ENCODE measurements at regions not wholly inside any gene's neighbourhood (a gene's known extent, or its start where the extent isn't known, plus 50 kb on each side); places are given as distances from the start of the nearest gene placed in this dataset.
"Not testable (repeated sequence)": the region's sequence is repeated elsewhere in the genome, so short reads cannot be mapped to it uniquely, and the experiment has no call there.

- peaks cover 0 to 40% (median 22%) of the 10 kb centered on the region in 6 donors for H3K9me3 Mint-ChIP-seq
- no peaks in the 10 kb centered on the region for H3K36me3 Mint-ChIP-seq
- no peak overlapping the region for H3K4me3 Mint-ChIP-seq
- no peak overlapping the region for H3K27ac Mint-ChIP-seq
- H3K4me1 Mint-ChIP-seq = no peaks in the 10 kb centered on the region
- H3K27me3 Mint-ChIP-seq (ENCODE audit: low read depth in 3 of 3) = no peaks in the 10 kb centered on the region
- no peak for DNase-seq
Measured at GRCh38 chr5:8730194-8730593, 815.7 kb downstream of the SEMA5A start.

GRCh38 chr5:8731110-8731509 lies 814.8 kb downstream of the SEMA5A start:
- not testable (repeated sequence) for H3K4me3 Mint-ChIP-seq; H3K36me3 Mint-ChIP-seq; H3K27ac Mint-ChIP-seq; H3K27me3 Mint-ChIP-seq (ENCODE audit: low read depth in 3 of 3); DNase-seq; H3K4me1 Mint-ChIP-seq
- H3K9me3 Mint-ChIP-seq = peaks cover 0 to 31% (median 15%) of the 10 kb centered on the region in 6 donors

- peaks cover 3 to 23% (median 11%) of the 10 kb centered on the region in 6 donors for H3K9me3 Mint-ChIP-seq
- H3K27ac Mint-ChIP-seq = no peak overlapping the region
- H3K4me3 Mint-ChIP-seq = no peak overlapping the region
- H3K27me3 Mint-ChIP-seq (ENCODE audit: low read depth in 3 of 3) = peaks cover 0 to 2% (median 0%) of the 10 kb centered on the region in 3 donors
- no peaks in the 10 kb centered on the region for H3K36me3 Mint-ChIP-seq
- no peaks in the 10 kb centered on the region for H3K4me1 Mint-ChIP-seq
- DNase-seq = no peak
Measured at GRCh38 chr5:8740595-8740994, 805.3 kb downstream of the SEMA5A start.

GRCh38 chr5:8749556-8749955 lies 796.3 kb downstream of the SEMA5A start:
- Mint-ChIP-seq H3K4me3 (no peak overlapping the region), H3K9me3 (peaks cover 1 to 20% (median 9%) of the 10 kb centered on the region in 6 donors)
- DNase-seq = no peak

GRCh38 chr5:8750100-8750499 lies 795.8 kb downstream of the SEMA5A start:
- Mint-ChIP-seq H3K4me1 (no peaks in the 10 kb centered on the region), H3K36me3 (no peaks in the 10 kb centered on the region), H3K27me3 (ENCODE audit: low read depth in 3 of 3) (peaks cover 0 to 2% (median 0%) of the 10 kb centered on the region in 3 donors), H3K27ac (no peak overlapping the region), H3K9me3 (peaks cover 4 to 20% (median 8%) of the 10 kb centered on the region in 6 donors), H3K4me3 (no peak overlapping the region)
- DNase-seq = no peak

More at GRCh38 chr5:8749556-8749955, 796.3 kb downstream of the SEMA5A start:
- H3K4me1 Mint-ChIP-seq = no peaks in the 10 kb centered on the region
- peaks cover 0 to 2% (median 0%) of the 10 kb centered on the region in 3 donors for H3K27me3 Mint-ChIP-seq (ENCODE audit: low read depth in 3 of 3)
- H3K27ac Mint-ChIP-seq = no peak overlapping the region
- no peaks in the 10 kb centered on the region for H3K36me3 Mint-ChIP-seq

- no peaks in the 10 kb centered on the region for H3K36me3 Mint-ChIP-seq
- H3K9me3 Mint-ChIP-seq = peaks cover 4 to 25% (median 10%) of the 10 kb centered on the region in 6 donors
- no peak overlapping the region for H3K4me3 Mint-ChIP-seq
- H3K27me3 Mint-ChIP-seq (ENCODE audit: low read depth in 3 of 3) = peaks cover 0 to 2% (median 0%) of the 10 kb centered on the region in 3 donors
- DNase-seq = no peak
- no peak overlapping the region for H3K27ac Mint-ChIP-seq
- no peaks in the 10 kb centered on the region for H3K4me1 Mint-ChIP-seq
Measured at GRCh38 chr5:8751971-8752370, 793.9 kb downstream of the SEMA5A start.

GRCh38 chr5:8752595-8752994 lies 793.3 kb downstream of the SEMA5A start:
- no peaks in the 10 kb centered on the region for H3K4me1 Mint-ChIP-seq
- H3K36me3 Mint-ChIP-seq = no peaks in the 10 kb centered on the region
- H3K27me3 Mint-ChIP-seq (ENCODE audit: low read depth in 3 of 3) = peaks cover 0 to 2% (median 0%) of the 10 kb centered on the region in 3 donors
- peaks cover 4 to 25% (median 10%) of the 10 kb centered on the region in 6 donors for H3K9me3 Mint-ChIP-seq
- no peak overlapping the region for H3K4me3 Mint-ChIP-seq
- no peak for DNase-seq
- no peak overlapping the region for H3K27ac Mint-ChIP-seq

GRCh38 chr5:8756498-8757084 lies 789.3 kb downstream of the SEMA5A start:
- Mint-ChIP-seq H3K36me3 (no peaks in the 10 kb centered on the region), H3K9me3 (peaks cover 6 to 37% (median 17%) of the 10 kb centered on the region in 6 donors), H3K4me3 (no peak overlapping the region), H3K4me1 (no peaks in the 10 kb centered on the region), H3K27ac (no peak overlapping the region), H3K27me3 (ENCODE audit: low read depth in 3 of 3) (peaks cover 0 to 2% (median 0%) of the 10 kb centered on the region in 3 donors)
- no peak for DNase-seq

- Mint-ChIP-seq H3K9me3 (peaks cover 5 to 12% (median 9%) of the 10 kb centered on the region in 6 donors), H3K4me1 (no peaks in the 10 kb centered on the region), H3K36me3 (no peaks in the 10 kb centered on the region), H3K4me3 (no peak overlapping the region), H3K27me3 (ENCODE audit: low read depth in 3 of 3) (peaks cover 0 to 4% (median 0%) of the 10 kb centered on the region in 3 donors), H3K27ac (no peak overlapping the region)
- no peak for DNase-seq
Measured at GRCh38 chr5:8765886-8766285, 780.0 kb downstream of the SEMA5A start.

GRCh38 chr5:8766448-8766847 lies 779.4 kb downstream of the SEMA5A start:
- peaks cover 0 to 4% (median 0%) of the 10 kb centered on the region in 3 donors for H3K27me3 Mint-ChIP-seq (ENCODE audit: low read depth in 3 of 3)
- H3K4me3 Mint-ChIP-seq = no peak overlapping the region
- no peaks in the 10 kb centered on the region for H3K4me1 Mint-ChIP-seq
- peaks cover 5 to 12% (median 8%) of the 10 kb centered on the region in 6 donors for H3K9me3 Mint-ChIP-seq
- H3K36me3 Mint-ChIP-seq = no peaks in the 10 kb centered on the region
- H3K27ac Mint-ChIP-seq = no peak overlapping the region
- DNase-seq = no peak

GRCh38 chr5:8767111-8767510 lies 778.8 kb downstream of the SEMA5A start:
- H3K4me3 Mint-ChIP-seq = no peak overlapping the region

GRCh38 chr5:8767746-8768145 lies 778.1 kb downstream of the SEMA5A start:
- Mint-ChIP-seq H3K27ac (no peak overlapping the region), H3K4me3 (no peak overlapping the region), H3K27me3 (ENCODE audit: low read depth in 3 of 3) (peaks cover 0 to 4% (median 0%) of the 10 kb centered on the region in 3 donors), H3K36me3 (no peaks in the 10 kb centered on the region), H3K4me1 (no peaks in the 10 kb centered on the region), H3K9me3 (peaks cover 5 to 16% (median 7%) of the 10 kb centered on the region in 6 donors)
- no peak for DNase-seq

More at GRCh38 chr5:8767111-8767510, 778.8 kb downstream of the SEMA5A start:
- H3K27ac Mint-ChIP-seq = no peak overlapping the region
- DNase-seq = no peak
- peaks cover 0 to 4% (median 0%) of the 10 kb centered on the region in 3 donors for H3K27me3 Mint-ChIP-seq (ENCODE audit: low read depth in 3 of 3)
- no peaks in the 10 kb centered on the region for H3K4me1 Mint-ChIP-seq
- no peaks in the 10 kb centered on the region for H3K36me3 Mint-ChIP-seq
- peaks cover 5 to 15% (median 9%) of the 10 kb centered on the region in 6 donors for H3K9me3 Mint-ChIP-seq

- Mint-ChIP-seq H3K36me3 (no peaks in the 10 kb centered on the region), H3K9me3 (peaks cover 5 to 19% (median 10%) of the 10 kb centered on the region in 6 donors), H3K4me1 (no peaks in the 10 kb centered on the region), H3K4me3 (no peak overlapping the region), H3K27ac (no peak overlapping the region), H3K27me3 (ENCODE audit: low read depth in 3 of 3) (peaks cover 0 to 4% (median 0%) of the 10 kb centered on the region in 3 donors)
- no peak for DNase-seq
Measured at GRCh38 chr5:8769631-8770030, 776.2 kb downstream of the SEMA5A start.

GRCh38 chr5:8770431-8770830 lies 775.4 kb downstream of the SEMA5A start:
- Mint-ChIP-seq H3K4me3 (no peak overlapping the region), H3K4me1 (no peaks in the 10 kb centered on the region), H3K36me3 (no peaks in the 10 kb centered on the region), H3K27me3 (ENCODE audit: low read depth in 3 of 3) (peaks cover 0 to under 1% (median 0%) of the 10 kb centered on the region in 3 donors), H3K9me3 (peaks cover 0 to 19% (median 9%) of the 10 kb centered on the region in 6 donors), H3K27ac (no peak overlapping the region)
- DNase-seq = no peak
